ENCODE measurements at regions not wholly inside any gene's neighbourhood (a gene's known extent, or its start where the extent isn't known, plus 50 kb on each side); places are given as distances from the start of the nearest gene placed in this dataset.

DNA sequence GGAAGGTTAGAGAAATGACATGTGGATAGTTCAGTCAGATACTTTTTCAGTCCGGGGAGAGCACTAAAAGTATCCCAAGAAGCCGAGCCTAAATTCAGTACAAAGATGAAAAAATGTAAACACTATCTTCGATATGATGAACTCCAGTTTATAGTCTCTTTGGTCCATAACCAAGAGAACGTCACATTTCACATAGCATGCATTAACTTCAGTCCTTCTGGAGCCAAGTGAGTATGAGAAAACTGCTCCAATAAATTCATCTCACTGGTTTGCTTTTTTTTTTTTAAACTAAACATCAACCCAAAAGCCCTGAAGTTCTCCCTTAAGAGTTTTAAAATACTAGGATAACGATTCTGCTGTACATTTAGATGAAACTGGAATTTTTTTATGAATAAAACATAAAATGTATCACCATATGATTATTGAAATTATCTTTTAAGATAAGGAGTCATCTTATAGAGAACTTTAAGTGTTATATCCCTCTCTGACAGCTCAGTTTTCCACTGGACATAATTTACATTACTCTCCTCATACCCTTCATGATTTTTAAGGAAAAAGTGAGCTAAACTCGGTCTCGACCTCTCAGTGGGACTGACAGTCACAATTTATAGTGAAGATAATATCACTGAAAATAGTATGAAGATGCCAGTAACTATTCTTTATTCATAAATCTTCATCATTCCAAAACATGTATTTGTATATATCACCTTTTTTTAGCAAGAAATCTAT is 841.5 kb upstream of the FLRT2 start:
- TF ChIP-seq, protein P1, sequence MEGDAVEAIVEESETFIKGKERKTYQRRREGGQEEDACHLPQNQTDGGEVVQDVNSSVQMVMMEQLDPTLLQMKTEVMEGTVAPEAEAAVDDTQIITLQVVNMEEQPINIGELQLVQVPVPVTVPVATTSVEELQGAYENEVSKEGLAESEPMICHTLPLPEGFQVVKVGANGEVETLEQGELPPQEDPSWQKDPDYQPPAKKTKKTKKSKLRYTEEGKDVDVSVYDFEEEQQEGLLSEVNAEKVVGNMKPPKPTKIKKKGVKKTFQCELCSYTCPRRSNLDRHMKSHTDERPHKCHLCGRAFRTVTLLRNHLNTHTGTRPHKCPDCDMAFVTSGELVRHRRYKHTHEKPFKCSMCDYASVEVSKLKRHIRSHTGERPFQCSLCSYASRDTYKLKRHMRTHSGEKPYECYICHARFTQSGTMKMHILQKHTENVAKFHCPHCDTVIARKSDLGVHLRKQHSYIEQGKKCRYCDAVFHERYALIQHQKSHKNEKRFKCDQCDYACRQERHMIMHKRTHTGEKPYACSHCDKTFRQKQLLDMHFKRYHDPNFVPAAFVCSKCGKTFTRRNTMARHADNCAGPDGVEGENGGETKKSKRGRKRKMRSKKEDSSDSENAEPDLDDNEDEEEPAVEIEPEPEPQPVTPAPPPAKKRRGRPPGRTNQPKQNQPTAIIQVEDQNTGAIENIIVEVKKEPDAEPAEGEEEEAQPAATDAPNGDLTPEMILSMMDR (IDR thresholded peaks at IDR 0.05) = no peak
- peak in 1 of 4 donors; percentile 5 for TF ChIP-seq POLR2AphosphoS5 (IDR thresholded peaks at IDR 0.05)

Measured in sigmoid colon (tissue), 4 donors.